AG10803 (cell line): ENCODE measurements at regions not wholly inside any gene's neighbourhood (a gene's known extent, or its start where the extent isn't known, plus 50 kb on each side); places are given as distances from the start of the nearest gene placed in this dataset.
"Not testable (repeated sequence)": the region's sequence is repeated elsewhere in the genome, so short reads cannot be mapped to it uniquely, and the experiment has no call there.

Experiments used
- DNase-seq: peaks from one replicate; pipeline ENCODE4 v3.0.0; 2010; ENCODE audit warnings: low read depth
- H3K4me3 ChIP-seq: 2 replicates; pipeline ENCODE4 v1.5.1; 2011; ENCODE audit warnings: mild to moderate bottlenecking, low read length, control low read depth
- TF ChIP-seq, protein P1 (sequence below): conservative IDR thresholded peaks from 2 replicates; pipeline ENCODE4 v1.5.1; 2011; ENCODE audit warnings: mild to moderate bottlenecking, low read length, control low read depth, inconsistent platforms

DNA sequence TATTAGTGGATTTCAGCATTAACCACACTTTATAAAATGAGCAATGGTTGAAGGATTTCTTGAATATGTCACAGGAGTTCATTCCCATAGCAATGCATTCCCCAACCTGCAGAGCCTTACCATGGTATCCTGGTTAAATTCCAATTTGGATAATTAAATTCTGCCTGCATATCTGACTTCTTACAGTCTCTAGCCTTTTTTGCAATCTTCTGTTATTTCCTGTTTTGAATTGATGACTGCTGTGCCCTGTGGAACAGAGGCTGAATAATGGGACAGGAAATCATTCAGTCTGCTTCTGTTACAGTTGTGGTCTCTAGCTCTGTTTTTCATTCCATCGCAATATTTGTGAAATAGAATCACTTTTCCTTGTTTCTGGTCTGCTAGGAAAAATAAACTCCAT lies 1823.9 kb downstream of the PLA2G4A start:
- peak; percentile 18 for DNase-seq
- TF ChIP-seq, protein P1, sequence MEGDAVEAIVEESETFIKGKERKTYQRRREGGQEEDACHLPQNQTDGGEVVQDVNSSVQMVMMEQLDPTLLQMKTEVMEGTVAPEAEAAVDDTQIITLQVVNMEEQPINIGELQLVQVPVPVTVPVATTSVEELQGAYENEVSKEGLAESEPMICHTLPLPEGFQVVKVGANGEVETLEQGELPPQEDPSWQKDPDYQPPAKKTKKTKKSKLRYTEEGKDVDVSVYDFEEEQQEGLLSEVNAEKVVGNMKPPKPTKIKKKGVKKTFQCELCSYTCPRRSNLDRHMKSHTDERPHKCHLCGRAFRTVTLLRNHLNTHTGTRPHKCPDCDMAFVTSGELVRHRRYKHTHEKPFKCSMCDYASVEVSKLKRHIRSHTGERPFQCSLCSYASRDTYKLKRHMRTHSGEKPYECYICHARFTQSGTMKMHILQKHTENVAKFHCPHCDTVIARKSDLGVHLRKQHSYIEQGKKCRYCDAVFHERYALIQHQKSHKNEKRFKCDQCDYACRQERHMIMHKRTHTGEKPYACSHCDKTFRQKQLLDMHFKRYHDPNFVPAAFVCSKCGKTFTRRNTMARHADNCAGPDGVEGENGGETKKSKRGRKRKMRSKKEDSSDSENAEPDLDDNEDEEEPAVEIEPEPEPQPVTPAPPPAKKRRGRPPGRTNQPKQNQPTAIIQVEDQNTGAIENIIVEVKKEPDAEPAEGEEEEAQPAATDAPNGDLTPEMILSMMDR, result no peak
- no peak overlapping the region for H3K4me3 ChIP-seq

DNA sequence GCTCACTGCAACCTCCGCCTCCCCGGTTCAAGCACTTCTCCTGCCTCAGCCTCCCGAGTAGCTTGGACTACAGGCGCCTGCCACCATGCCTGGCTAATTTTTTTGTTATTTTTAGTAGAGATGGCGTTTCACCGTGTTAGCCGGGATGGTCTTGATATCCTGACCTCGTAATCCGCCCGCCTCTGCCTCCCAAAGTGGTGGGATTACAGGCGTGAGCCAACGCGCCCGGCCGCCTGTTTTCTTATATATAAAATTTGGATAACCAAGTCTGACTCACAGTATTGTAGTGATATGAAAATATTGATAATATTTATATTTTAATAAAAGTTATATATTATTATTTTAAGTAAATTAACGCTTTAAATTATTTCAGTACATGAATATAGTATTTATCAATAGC lies 1821.7 kb downstream of the BRINP3 start:
- H3K4me3 ChIP-seq, DNase-seq: not testable (repeated sequence)

DNA sequence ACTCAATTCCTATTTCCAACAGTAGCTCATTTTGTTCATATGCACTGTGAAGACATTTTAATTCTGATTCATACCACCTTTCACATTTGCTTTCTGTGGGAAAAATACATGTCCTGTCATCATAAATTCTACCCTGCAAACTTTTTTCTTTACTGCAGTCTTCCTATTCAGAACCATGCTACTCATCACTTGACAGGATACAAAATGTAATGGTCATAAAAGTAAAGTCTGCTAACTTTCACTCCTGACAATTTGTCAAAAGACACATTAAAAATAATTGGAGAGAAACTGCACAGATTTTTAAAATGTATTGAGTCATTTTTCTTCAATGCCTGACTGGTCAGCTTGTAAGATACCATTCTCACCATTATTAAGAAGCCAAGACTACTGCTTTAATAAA lies 1817.1 kb downstream of the BRINP3 start:
- no peak for DNase-seq
- TF ChIP-seq, protein P1, result no peak

DNA sequence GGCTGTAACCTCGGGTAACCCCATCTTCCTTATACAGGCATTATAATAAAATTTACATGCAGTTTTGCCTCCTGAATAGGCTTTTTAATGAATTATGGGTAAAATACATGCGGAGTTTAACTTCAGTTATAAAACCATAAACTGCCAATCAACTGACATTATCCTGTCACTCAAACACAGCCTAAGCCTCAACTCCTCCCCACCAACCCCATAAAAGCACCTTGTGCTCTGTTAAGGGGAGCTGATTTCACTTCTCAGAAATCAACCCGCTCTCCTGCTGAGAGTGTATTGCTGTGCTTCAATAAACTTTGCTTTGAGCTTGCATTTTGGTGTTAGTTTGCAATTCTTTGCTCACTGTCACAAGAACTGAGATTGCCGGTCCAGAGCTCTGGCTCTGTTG lies 1812.2 kb downstream of the BRINP3 start:
- no peak overlapping the region for H3K4me3 ChIP-seq
- no peak for DNase-seq
- TF ChIP-seq, protein P1, result no peak

More for the DNA sequence above, 1817.1 kb downstream of the BRINP3 start:
- no peak overlapping the region for H3K4me3 ChIP-seq

DNA sequence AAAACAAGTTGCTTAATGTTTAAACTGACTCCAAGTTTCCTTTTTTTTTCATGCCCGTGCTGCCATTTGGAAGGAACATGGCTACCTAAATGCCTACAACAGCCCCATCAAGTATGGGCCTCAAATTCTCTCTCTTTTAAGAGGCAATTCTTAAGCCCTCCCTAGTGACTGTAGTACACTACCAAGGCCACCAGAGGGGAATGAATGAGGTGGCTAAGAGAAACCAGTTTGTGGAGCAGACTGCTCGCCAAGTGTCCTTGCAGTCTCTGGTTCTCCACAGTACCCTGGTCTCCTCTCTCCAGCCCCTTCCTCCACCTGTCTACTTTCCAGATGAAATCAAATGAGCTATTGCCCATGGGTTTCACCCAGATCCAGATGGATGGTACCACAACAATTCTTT lies 1809.6 kb downstream of the BRINP3 start:
- TF ChIP-seq, protein P1, result no peak
- DNase-seq, result no peak
- H3K4me3 ChIP-seq, result no peak overlapping the region

DNA sequence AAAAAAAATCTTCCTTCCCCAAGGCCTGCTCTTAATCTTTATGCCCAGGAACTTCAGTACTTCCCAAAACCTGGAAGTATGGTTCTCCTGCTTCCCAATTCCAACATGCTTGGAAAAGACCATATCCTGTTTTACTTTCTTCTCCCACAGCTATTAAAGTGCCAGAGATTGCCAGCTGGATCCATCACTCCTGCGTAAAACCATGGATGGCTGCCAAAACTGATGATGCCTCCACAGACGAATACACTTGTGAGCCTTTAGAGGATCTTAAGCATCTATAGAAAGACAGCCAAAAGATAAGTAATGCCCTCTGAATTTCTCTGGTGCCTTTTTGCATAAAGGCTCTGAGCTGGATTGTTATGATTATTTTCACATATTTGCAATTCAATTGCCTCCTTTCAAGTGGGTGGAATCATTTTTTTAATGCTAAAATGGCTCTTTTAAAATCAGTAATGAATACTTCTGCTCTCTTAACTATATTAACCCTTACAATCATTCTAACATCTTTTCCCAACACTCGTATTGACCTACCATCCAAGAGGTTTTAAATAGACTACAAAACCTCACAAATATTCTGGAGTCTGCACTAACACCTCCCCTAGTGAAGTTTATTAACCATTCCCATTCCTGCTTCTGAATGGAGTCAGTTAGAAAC lies 1807.8 kb downstream of the BRINP3 start:
- TF ChIP-seq, protein P1, result no peak
- no peak for DNase-seq
- no peak overlapping the region for H3K4me3 ChIP-seq

DNA sequence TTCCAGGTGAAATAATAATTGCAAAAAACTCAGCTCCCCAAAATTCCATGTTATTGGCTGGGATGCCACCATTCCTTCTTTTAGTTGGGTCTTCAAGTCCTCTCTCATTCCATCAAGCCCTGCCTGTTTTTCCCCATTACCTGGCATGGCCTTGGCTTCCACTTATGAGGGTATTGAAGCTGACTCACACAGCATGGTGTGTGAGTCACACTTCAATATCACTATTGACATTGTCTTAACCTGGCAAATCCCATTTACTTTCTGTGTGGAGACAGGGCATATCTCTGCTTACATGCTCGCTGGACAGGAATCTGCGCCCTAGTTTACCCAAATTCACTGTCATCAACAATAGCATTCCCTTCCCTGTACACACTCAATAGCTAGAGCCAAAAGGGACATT lies 1806.8 kb downstream of the BRINP3 start:
- TF ChIP-seq, protein P1, result no peak
- no peak overlapping the region for H3K4me3 ChIP-seq
- DNase-seq, result no peak

DNA sequence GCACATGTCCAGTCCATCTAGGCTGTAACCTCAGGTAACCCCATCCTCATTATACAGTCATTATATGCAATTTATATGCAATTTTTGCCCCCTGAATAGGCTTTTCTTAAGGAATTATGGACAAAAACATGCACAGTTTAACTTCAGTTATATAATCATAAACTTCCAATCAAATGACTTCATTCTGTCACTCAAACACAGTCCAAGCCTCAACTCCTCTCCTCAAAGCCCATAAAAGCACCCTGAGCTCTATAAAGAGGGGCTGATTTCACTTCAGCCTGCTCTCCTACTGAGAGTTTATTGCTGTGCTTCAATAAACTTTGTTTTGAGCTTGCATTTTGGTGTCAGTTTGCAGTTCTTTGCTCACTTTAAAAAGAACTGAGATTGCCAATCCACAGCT lies 1805.5 kb downstream of the BRINP3 start:
- DNase-seq, result no peak
- H3K4me3 ChIP-seq, result no peak overlapping the region
- TF ChIP-seq, protein P1, result no peak
